HG03565 (cell line): ENCODE measurements at regions not wholly inside any gene's neighbourhood (a gene's known extent, or its start where the extent isn't known, plus 50 kb on each side); places are given as distances from the start of the nearest gene placed in this dataset.

Experiments
- ATAC-seq: cut with Tn5 transposase; IDR thresholded peaks from one replicate; pipeline ENCODE4 v1.9.1; 2021; ENCODE audit warnings: mild to moderate bottlenecking, moderate library complexity; ENCODE audit not compliant: unreplicated experiment

- ATAC-seq: no peak
Observed at GRCh38 chr6:29884261-29884660, 56.6 kb downstream of the HLA-G start.

GRCh38 chr6:29886701-29887100, 55.6 kb upstream of the HLA-A start:
- ATAC-seq: no peak

- peak; percentile 22 for ATAC-seq
Observed at GRCh38 chr6:29887330-29887818, 55.0 kb upstream of the HLA-A start.

GRCh38 chr6:29887819-29888776, 54.2 kb upstream of the HLA-A start:
- peak; percentile 48 for ATAC-seq
